Sigmoid colon (tissue), 4 donors: ENCODE measurements at regions not wholly inside any gene's neighbourhood (a gene's known extent, or its start where the extent isn't known, plus 50 kb on each side); places are given as distances from the start of the nearest gene placed in this dataset.
"Not testable (repeated sequence)": the region's sequence is repeated elsewhere in the genome, so short reads cannot be mapped to it uniquely, and the experiment has no call there.

Experiments
- POLR2A ChIP-seq, 2 donors: fragments of 450-650 bp; IDR thresholded peaks; one replicate each; pipeline ENCODE4 v1.6.1; 2016; ENCODE audit warnings: antibody characterized with exemption in 2 of 2, mild to moderate bottlenecking in 2 of 2, moderate library complexity in 2 of 2
- POLR2AphosphoS5 ChIP-seq, 4 donors: sonication (generic); formaldehyde crosslinking; IDR thresholded peaks; one replicate each; pipeline ENCODE4 v1.6.1; 2017; ENCODE audit warnings: antibody characterized with exemption in 4 of 4
- TF ChIP-seq, protein P1 (sequence below), 4 experiments: fragments of 450-650 bp in 3 of 4; fragments of 200-600 bp in 1 of 4; IDR thresholded peaks; one replicate each; pipeline ENCODE4 v1.5.1; 2016 to 2019; ENCODE audit warnings: antibody characterized with exemption in 4 of 4, mild to moderate bottlenecking in 3 of 4, moderate library complexity in 2 of 4

DNA sequence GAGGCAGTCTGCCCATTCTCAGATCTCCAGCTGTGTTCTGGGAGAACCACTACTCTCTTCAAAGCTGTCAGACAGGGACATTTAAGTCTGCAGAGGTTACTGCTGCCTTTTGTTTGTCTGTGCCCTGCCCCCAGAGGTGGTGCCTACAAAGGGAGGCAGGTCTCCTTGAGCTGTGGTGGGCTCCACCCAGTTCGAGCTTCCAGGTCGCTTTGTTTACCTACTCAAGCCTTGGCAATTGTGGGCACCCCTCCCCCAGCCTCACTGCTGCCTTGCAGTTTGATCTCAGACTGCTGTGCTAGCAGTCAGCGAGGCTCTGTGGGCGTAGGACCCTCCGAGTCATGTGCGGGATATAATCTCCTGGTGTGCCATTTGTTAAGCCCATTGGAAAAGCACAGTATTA, 640.9 kb upstream of the SYNCRIP start:
- TF ChIP-seq, protein P1, sequence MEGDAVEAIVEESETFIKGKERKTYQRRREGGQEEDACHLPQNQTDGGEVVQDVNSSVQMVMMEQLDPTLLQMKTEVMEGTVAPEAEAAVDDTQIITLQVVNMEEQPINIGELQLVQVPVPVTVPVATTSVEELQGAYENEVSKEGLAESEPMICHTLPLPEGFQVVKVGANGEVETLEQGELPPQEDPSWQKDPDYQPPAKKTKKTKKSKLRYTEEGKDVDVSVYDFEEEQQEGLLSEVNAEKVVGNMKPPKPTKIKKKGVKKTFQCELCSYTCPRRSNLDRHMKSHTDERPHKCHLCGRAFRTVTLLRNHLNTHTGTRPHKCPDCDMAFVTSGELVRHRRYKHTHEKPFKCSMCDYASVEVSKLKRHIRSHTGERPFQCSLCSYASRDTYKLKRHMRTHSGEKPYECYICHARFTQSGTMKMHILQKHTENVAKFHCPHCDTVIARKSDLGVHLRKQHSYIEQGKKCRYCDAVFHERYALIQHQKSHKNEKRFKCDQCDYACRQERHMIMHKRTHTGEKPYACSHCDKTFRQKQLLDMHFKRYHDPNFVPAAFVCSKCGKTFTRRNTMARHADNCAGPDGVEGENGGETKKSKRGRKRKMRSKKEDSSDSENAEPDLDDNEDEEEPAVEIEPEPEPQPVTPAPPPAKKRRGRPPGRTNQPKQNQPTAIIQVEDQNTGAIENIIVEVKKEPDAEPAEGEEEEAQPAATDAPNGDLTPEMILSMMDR (IDR thresholded peaks at IDR 0.05) = not testable (repeated sequence)
- not testable (repeated sequence) for TF ChIP-seq POLR2A, POLR2AphosphoS5 (IDR thresholded peaks at IDR 0.05)
